ENCODE measurements at regions not wholly inside any gene's neighbourhood (a gene's known extent, or its start where the extent isn't known, plus 50 kb on each side); places are given as distances from the start of the nearest gene placed in this dataset.

- DNase-seq (ENCODE audit: low read depth in 1 of 2, low spot score in 1 of 2): no peak
Measured at GRCh38 chr11:11756718-11757117, 85.1 kb upstream of the USP47 start.

- DNase-seq (ENCODE audit: low read depth in 1 of 2, low spot score in 1 of 2): no peak
Measured at GRCh38 chr11:11755871-11756270, 85.9 kb upstream of the USP47 start.

DNA sequence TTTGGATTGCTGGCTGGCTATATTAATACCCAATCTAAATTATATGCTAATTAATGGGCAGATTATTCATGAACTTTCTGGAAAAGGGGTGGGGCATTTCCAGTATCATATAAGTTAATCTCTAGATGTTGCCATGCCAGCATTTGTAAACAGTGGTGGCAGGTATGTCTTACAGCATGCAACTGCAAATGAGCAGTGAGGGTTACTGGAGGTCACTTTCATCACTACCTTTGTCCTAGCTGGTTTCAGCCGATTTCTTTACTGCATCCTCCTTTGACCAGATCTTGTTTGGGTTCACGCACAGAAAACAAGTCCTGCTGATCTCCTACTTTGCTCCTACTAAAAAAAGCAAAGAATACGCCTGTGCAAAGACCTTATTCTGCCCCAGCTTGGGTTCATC, 89.1 kb upstream of the USP47 start:
- no peak for DNase-seq (ENCODE audit: low read depth in 1 of 2, low spot score in 1 of 2)

DNA sequence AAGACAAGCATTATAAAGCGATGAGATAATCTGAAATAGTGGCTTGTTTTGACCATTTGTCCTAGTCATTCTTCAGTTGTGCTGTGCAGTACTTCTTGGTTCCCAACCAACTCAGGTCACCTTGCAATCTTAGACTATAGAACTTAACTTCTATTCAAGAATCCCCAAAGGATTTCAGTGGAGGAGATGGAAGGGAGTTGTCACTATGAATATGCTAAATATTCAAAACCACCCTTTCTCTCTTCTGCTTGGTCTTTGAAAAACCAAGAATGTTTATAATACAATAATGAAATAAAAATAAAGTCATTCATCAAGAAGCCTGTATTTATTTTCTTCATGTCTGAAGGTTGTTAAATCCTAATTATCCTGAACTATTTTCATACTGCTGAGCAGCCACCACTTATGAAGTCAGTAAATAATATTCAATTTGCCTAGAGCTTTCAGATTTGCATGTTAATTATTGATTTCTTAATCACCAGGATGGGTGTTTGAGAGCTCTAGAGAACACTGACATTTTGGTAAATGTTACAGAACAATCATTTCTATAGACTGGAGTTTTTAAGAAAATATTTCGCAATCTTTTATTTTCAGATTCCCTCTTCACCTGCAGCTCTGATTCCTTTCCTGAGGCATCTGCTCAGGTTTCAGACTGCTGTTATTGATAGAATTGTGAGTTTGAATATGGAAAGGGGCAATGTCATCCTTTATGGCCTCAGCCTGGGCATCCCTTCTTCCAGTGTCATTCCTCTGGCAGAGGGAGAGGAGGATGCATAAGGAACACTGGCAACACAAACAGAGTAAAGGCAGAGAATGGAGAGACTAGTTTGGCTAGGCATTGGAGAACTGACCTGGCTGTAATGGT, 91.5 kb upstream of the USP47 start:
- DNase-seq (ENCODE audit: low read depth in 1 of 2, low spot score in 1 of 2): no peak

DNA sequence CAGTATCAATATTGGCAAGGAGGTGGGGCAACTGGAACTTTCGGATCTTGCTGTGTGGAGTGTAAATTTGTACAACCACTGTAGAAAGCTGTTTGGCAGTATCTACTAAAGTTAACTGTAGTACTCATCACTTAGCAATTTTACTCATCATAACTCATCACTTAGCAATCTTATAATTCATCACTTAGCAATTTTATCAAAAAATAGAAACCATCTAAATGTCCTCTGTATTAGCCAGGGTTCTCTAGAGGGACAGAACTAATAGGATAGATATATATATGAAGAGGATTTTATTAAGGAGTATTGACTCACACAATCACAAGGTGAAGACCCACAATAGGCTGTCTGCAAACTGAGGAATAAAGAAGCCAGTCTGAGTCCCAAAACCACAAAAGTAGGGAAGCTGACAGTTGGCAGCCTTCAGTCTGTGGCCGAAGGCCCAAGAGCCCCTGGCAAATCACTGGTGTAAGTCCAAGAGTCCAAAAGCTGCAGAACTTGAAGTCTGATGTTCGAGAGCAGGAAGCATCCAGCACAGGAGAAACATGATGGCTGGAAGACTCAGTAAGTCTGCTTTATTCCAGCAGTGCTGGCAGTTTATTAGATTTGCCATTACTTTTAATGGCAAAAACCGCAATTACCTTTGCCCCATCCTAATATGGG, 92.9 kb upstream of the USP47 start:
- DNase-seq (ENCODE audit: low read depth in 1 of 2, low spot score in 1 of 2): no peak

GRCh38 chr11:11747570-11747969, 94.2 kb upstream of the USP47 start:
- no peak for DNase-seq (ENCODE audit: low read depth in 1 of 2, low spot score in 1 of 2)

- no peak for DNase-seq (ENCODE audit: low read depth in 1 of 2, low spot score in 1 of 2)
Measured at GRCh38 chr11:11746449-11746848, 95.3 kb upstream of the USP47 start.

DNA sequence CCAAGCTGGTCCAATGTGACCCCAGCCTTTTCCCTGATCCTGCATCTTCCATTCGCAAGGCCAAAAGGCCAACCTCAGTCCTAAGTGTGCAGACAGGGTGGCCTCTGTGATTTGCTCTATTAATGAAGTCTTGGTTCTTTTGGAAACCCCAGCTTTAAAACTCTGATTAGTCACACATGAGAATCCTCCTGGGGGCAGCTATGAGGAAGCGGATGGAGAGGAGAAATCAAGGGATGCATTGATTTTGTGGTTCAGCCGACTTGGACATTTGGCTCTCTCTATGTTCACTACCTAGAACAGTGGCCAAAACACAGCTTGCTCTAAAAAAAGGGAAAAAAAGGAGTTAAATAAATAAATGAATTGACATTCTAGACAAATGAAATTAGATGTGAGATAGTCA, 98.6 kb upstream of the USP47 start:
- no peak for DNase-seq (ENCODE audit: low read depth in 1 of 2, low spot score in 1 of 2)

GRCh38 chr11:11742486-11742885, 99.3 kb upstream of the USP47 start:
- DNase-seq (ENCODE audit: low read depth in 1 of 2, low spot score in 1 of 2): no peak

DNA sequence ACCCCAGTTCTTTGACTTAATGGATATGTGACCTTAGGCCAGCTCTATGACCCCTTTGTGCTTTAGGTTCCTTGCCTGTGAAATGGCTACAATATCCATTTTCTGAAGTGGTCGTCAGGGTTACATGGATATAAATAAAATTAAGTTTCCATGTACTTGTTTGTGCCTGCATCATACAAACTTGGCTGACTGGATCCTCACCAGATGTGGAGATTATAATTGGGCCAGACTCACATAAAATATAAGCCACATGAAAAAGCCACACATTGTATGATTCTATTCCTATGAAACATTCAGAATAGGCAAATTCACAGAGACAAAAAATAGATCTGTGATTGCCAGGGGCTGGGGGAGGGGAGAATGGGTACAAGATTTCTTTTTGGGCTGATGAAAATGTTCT, 100.9 kb upstream of the USP47 start:
- DNase-seq (ENCODE audit: low read depth in 1 of 2, low spot score in 1 of 2): no peak

DNA sequence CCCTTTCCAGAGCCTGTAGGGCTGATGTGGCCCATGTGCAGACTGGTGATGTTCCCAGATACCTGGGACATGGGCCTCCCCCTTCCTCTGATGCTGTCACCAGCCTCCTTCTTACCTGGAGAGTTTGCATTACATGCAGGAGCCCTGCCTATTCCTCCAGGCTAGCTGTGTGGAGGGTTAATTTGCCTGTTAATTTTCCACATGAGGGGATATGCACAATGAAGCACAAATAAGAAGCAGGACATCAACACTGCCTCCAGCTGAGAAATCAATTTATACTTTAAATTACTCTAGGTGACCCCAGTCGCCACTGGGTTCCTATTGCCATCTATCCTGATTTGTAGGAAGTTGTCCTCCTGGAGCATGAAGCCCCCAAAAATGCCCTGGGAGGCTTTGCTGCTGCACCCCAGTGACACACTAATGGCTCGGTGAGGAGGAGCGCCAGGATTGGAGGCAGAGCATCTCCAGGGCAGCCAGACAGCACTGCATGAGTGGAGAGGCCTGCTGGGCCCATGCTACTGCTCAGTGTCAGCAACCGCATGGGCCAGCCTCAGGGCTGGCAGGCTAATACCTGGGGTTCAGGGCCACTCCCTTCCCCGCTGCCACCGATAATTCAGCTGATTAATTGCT, 101.6 kb upstream of the USP47 start:
- DNase-seq (ENCODE audit: low read depth in 1 of 2, low spot score in 1 of 2): no peak

DNA sequence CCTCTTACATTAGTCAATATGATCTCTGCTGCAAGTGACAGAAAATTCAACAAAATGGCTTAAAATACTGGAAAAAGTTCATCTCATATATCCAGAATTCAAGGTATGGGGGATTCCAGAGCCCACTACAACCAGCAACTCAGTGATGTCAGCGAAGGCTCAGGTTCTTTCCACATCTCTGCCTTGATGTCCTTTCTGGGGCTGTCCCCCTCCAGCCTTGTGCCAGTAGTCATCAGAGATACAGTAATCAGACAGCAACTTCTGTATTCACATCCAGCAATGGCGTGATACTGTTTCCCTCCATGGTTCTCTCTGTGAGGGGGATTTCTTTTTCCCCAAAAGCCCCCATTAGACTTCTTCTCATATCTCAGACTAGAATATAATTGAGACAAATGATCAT, 103.4 kb upstream of the USP47 start:
- no peak for DNase-seq (ENCODE audit: low read depth in 1 of 2, low spot score in 1 of 2)

- DNase-seq (ENCODE audit: low read depth in 1 of 2, low spot score in 1 of 2): no peak
Measured at GRCh38 chr11:11735586-11735985, 106.2 kb upstream of the USP47 start.

- no peak for DNase-seq (ENCODE audit: low read depth in 1 of 2, low spot score in 1 of 2)
Measured at GRCh38 chr11:11733246-11733747, 108.5 kb upstream of the USP47 start.

DNA sequence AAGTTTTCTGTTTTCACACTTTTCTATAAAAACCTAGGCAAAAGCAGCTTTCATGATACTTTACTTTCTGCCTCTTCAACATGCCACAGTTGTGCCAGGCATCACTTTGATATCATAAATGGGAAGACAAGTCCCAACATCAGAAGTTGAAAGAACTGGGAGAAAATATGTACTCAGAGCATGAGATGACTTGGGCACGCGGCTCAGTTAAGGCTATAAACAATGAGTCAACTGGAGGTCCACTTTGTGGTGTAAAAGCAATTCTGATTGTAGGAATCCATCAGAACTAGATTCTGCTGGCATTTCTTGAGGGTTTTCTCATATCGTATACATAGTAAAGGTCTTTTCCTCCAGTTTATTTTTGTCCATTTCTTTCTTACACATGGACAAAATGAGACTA, 109.7 kb upstream of the USP47 start:
- no peak for DNase-seq (ENCODE audit: low read depth in 1 of 2, low spot score in 1 of 2)

- DNase-seq (ENCODE audit: low read depth in 1 of 2, low spot score in 1 of 2): no peak
Measured at GRCh38 chr11:11731311-11732083, 109.7 kb upstream of the GALNT18 start.

DNA sequence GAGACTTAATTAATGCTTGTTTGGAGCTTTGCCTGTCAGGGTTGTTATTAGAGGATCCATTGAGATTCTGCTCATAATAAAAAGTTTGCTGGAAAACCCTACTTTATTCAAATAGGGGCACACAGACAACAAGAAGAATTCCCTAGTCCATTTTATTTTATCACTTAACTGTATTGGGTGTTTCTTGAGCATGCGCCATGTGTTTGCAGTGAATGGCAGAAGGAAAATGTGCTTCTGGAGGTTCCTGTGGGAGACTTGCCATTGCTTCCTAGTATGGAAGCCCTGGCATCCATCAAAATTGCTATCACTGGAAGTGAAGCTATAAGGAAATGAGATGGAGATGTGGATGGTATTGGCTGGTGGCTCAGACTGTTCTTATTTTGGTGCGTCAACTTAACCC, 106.6 kb upstream of the GALNT18 start:
- DNase-seq (ENCODE audit: low read depth in 1 of 2, low spot score in 1 of 2): no peak

DNA sequence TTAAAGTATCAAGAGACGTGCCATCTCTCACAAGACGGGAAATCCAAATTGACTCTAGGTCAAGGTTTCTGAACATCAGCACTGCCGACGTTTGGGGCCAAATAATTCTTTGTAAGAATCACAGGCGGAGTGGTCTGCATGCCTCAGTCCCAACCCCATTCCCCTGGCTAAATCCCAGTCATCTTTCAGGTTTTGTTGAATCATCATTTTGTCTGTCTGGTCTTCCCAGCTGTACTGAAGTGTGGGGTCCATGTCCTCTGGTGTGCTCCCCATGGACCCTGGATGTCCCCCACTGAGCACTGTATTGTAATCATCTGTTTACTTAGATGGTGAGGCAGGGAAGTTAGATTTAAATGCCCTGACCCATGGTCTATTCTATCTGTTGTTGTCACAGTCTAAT, 103.6 kb upstream of the GALNT18 start:
- no peak for DNase-seq (ENCODE audit: low read depth in 1 of 2, low spot score in 1 of 2)

DNA sequence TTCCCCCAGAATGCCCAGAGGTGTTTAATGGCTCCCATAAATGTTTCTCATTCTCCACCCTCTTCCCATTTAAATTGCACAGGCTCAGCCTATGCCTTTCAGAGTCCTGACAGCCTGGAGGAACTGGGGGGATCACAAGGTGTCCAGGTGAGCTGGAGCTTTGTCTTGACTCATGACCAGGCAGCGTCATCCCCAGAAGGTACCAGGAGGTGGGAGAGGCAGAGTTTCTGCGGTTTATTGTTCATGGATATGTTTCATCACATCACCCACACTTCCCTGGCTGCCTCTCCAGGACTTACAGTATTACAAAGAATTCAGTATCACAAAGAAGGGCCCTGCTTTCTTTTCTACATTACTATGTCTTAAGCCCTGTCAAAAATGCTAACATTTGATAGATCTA, 103.2 kb upstream of the GALNT18 start:
- DNase-seq (ENCODE audit: low read depth in 1 of 2, low spot score in 1 of 2): no peak

GRCh38 chr11:11722861-11723260, 101.1 kb upstream of the GALNT18 start:
- no peak for DNase-seq (ENCODE audit: low read depth in 1 of 2, low spot score in 1 of 2)

GRCh38 chr11:11722246-11722645, 100.4 kb upstream of the GALNT18 start:
- no peak for DNase-seq (ENCODE audit: low read depth in 1 of 2, low spot score in 1 of 2)

All from activated T-helper 1 cell treated with anti-CD3 and anti-CD28 coated beads, Interleukin-2, amount 50 U/mL, for 16 hours (primary cell).